Vagina (tissue), 2 donors: ENCODE measurements at regions not wholly inside any gene's neighbourhood (a gene's known extent, or its start where the extent isn't known, plus 50 kb on each side); places are given as distances from the start of the nearest gene placed in this dataset.

ENCODE experiments used
- CTCF ChIP-seq, 3 experiments: fragments of 450-650 bp in 2 of 3; fragments of 200-600 bp in 1 of 3; sonication (generic) in 1 of 3; IDR thresholded peaks; one replicate each; pipeline ENCODE4 v1.5.1; 2017 to 2019; ENCODE audit warnings: antibody characterized with exemption in 3 of 3, mild to moderate bottlenecking in 2 of 3, moderate library complexity in 2 of 3
- POLR2A ChIP-seq, 2 donors: fragments of 450-650 bp; IDR thresholded peaks; one replicate each; pipeline ENCODE4 v1.6.1; 2017; ENCODE audit warnings: antibody characterized with exemption in 2 of 2, mild to moderate bottlenecking in 2 of 2, moderate library complexity in 2 of 2

DNA sequence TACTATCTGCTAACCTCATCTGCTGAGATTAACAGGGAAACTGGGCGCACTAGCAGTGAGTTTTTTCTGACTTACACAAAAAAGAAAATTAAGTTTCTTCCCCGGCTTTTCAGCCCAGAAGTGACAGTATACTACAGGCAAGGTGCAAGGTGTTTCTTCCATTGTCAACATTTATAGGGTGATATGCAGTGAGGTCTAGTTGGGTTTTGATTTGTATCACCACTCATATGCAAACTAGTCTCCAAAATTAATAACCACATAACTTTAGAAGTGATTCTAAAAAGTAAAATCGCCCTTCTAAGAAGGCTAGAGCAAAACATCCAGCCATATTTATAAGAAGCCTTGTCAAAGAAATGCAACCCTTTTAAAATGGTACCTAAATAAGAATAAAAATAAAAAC lies 640.1 kb downstream of the ARAP2 start:
- TF ChIP-seq CTCF (IDR thresholded peaks at IDR 0.05) (no peak), POLR2A (IDR thresholded peaks at IDR 0.05) (no peak)
